ENCODE measurements at regions not wholly inside any gene's neighbourhood (a gene's known extent, or its start where the extent isn't known, plus 50 kb on each side); places are given as distances from the start of the nearest gene placed in this dataset.
A peak's percentile ranks its signal among the peaks of the same experiment; 100 is the strongest.
"Not testable (repeated sequence)": the region's sequence is repeated elsewhere in the genome, so short reads cannot be mapped to it uniquely, and the experiment has no call there.

- no peak for DNase-seq (ENCODE audit: low read depth)
- TF ChIP-seq, protein P1, sequence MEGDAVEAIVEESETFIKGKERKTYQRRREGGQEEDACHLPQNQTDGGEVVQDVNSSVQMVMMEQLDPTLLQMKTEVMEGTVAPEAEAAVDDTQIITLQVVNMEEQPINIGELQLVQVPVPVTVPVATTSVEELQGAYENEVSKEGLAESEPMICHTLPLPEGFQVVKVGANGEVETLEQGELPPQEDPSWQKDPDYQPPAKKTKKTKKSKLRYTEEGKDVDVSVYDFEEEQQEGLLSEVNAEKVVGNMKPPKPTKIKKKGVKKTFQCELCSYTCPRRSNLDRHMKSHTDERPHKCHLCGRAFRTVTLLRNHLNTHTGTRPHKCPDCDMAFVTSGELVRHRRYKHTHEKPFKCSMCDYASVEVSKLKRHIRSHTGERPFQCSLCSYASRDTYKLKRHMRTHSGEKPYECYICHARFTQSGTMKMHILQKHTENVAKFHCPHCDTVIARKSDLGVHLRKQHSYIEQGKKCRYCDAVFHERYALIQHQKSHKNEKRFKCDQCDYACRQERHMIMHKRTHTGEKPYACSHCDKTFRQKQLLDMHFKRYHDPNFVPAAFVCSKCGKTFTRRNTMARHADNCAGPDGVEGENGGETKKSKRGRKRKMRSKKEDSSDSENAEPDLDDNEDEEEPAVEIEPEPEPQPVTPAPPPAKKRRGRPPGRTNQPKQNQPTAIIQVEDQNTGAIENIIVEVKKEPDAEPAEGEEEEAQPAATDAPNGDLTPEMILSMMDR (IDR thresholded peaks at IDR 0.05; ENCODE audit: low read length, missing control alignments): no peak
- no peak overlapping the region for H3K4me3 ChIP-seq (replicated peaks; ENCODE audit: low read depth, low read length)
Observed at GRCh38 chr11:127971448-127971847, 615.9 kb downstream of the ETS1 start.

DNA sequence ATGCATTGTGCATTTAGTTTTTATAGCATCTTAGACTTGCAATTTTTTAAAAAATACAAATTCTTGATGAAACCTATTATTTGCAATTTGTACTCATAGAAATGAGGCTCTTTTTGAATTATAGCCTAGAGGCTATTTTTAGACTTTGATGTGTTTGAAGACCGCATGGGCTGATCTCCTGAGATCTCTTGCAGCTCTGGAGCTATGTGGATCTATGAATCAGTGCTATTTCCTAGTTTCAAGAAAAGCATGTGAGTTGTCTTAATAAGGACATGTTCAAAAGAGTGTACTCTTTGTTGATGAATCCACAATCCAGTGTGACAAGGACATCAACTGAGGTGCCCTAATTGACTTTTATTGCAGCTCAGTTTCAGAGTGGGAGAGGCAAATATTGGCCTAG is 620.5 kb downstream of the ETS1 start:
- peak; percentile 4 for DNase-seq (ENCODE audit: low read depth)
- TF ChIP-seq, protein P1 (IDR thresholded peaks at IDR 0.05; ENCODE audit: low read length, missing control alignments): no peak
- H3K4me3 ChIP-seq (replicated peaks; ENCODE audit: low read depth, low read length): no peak overlapping the region

GRCh38 chr11:127965939-127966668 is 621.3 kb downstream of the ETS1 start:
- H3K4me3 ChIP-seq (replicated peaks; ENCODE audit: low read depth, low read length): no peak overlapping the region
- DNase-seq (ENCODE audit: low read depth): peak; percentile 58
- TF ChIP-seq, protein P1 (IDR thresholded peaks at IDR 0.05; ENCODE audit: low read length, missing control alignments): no peak

DNA sequence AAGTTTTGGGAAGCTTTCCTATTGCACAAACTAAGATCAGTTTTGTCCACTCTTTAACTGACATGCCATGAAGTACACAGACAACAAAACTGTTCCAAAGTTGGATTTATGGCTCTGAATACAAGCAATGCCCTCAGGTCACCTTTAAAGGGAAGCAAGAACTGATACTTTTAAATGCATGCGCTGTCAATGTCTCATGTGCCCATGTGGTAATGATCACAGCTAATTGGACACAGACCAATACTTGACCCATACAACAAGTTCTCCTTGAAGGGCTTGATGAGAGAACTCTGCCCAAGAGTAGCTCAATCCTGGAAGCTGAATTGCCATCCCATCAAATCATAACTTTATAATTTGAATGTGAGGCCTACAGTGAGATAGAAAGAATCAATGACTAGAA is 624.9 kb downstream of the ETS1 start:
- TF ChIP-seq, protein P1 (IDR thresholded peaks at IDR 0.05; ENCODE audit: low read length, missing control alignments): no peak
- no peak for DNase-seq (ENCODE audit: low read depth)
- H3K4me3 ChIP-seq (replicated peaks; ENCODE audit: low read depth, low read length): no peak overlapping the region

DNA sequence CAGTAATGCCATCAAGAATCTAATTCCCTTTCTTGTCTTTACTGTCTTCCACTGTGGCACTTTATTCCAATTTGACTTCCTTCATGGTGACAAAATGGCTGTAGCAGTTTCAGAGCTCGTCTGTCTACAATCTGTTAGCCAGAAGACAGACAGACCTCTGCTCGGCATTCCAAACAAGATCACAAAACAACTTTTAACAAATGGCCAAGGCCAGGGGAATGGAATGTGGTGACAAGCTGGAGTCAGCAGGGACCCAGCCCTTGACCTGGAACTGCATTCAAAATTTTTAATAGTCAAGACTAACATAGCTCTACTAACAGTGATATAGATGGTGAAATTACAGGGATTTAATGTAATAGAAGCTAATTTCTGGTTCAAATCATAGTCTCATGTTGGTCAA is 637.2 kb downstream of the ETS1 start:
- H3K4me3 ChIP-seq (replicated peaks; ENCODE audit: low read depth, low read length): no peak overlapping the region
- TF ChIP-seq, protein P1 (IDR thresholded peaks at IDR 0.05; ENCODE audit: low read length, missing control alignments): no peak
- DNase-seq (ENCODE audit: low read depth): no peak

DNA sequence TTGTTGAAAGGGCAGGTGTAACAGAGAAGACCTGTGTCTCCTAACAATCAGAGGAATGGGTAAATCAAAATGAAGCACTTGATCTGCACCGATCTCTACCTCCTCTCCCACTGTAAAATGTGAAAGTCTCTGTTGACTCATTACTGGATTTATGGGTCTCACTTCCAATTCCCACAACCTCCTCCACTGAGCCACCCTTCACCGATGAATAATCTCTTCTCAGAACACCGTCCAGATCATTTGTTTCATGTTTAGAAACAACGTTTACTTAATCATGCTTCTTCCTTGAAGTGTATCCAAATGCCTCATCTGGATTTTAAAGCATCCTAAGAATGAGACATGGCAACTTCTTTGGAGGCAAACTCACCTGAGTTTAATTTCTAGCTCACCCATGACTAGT is 643.6 kb downstream of the ETS1 start:
- DNase-seq (ENCODE audit: low read depth): no peak
- TF ChIP-seq, protein P1 (IDR thresholded peaks at IDR 0.05; ENCODE audit: low read length, missing control alignments): no peak
- H3K4me3 ChIP-seq (replicated peaks; ENCODE audit: low read depth, low read length): no peak overlapping the region

DNA sequence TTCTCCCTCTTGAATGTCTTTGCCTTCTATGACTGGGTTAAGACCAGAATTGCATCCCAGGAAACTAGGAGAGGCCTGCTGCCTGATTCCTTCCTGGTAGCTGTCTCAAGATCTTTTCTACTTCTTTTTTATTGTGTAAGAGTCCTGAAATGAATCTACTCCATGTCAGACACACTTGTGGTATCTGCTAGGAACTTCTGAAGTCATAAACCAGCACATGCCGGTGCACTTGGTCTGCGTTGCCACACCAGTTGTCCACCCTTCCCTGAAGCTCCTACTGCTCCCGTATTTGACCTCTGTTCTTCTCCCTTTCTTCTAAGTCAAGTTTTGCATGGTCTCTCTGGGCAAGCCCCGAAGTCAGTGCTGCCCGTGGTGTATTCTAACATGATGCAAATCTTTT is 644.2 kb downstream of the ETS1 start:
- DNase-seq (ENCODE audit: low read depth): no peak
- no peak overlapping the region for H3K4me3 ChIP-seq (replicated peaks; ENCODE audit: low read depth, low read length)
- TF ChIP-seq, protein P1 (IDR thresholded peaks at IDR 0.05; ENCODE audit: low read length, missing control alignments): no peak

DNA sequence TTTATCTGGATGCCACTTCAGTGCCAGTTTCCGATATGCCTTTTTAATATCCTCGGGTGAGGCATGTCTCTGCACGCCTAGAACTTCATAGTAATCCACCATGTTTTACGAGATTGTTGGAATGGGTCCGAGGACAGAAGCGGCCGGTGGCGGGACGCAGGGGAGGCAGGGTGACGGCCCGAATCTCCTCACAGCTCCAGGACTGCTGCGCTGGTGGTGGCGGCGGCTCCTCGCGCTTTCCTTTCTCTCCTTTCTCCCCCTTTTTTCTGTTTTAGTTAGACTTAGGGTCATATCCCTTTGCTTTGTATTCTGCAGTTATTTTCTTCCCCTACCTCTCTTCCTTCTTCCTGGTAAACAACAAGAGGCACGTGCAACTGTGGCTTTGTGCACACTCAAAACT is 645.8 kb downstream of the ETS1 start:
- H3K4me3 ChIP-seq (replicated peaks; ENCODE audit: low read depth, low read length); DNase-seq (ENCODE audit: low read depth): not testable (repeated sequence)

Data from fibroblast of pulmonary artery (primary cell).